ENCODE measurements at regions not wholly inside any gene's neighbourhood (a gene's known extent, or its start where the extent isn't known, plus 50 kb on each side); places are given as distances from the start of the nearest gene placed in this dataset.
"Not testable (repeated sequence)": the region's sequence is repeated elsewhere in the genome, so short reads cannot be mapped to it uniquely, and the experiment has no call there.

GRCh38 chr21:26232491-26232890 lies 61.9 kb upstream of the APP start:
- H3K27ac Mint-ChIP-seq; H3K4me3 Mint-ChIP-seq; DNase-seq; H3K9me3 Mint-ChIP-seq; H3K4me1 Mint-ChIP-seq; H3K36me3 Mint-ChIP-seq; ATAC-seq (ENCODE audit: low read depth in 2 of 2): not testable (repeated sequence)
- peaks cover 3 to 15% (median 12%) of the 10 kb centered on the region in 3 donors for H3K27me3 Mint-ChIP-seq

GRCh38 chr21:26227130-26227529 lies 56.6 kb upstream of the APP start:
- ATAC-seq (ENCODE audit: low read depth in 2 of 2), result no peak
- Mint-ChIP-seq H3K9me3 (no peaks in the 10 kb centered on the region), H3K4me1 (no peaks in the 10 kb centered on the region), H3K27me3 (peaks cover 2 to 6% (median 5%) of the 10 kb centered on the region in 3 donors), H3K27ac (no peak overlapping the region), H3K36me3 (no peaks in the 10 kb centered on the region), H3K4me3 (no peak overlapping the region)
- DNase-seq, result no peak

- H3K9me3 Mint-ChIP-seq, result no peaks in the 10 kb centered on the region
- no peak overlapping the region for H3K4me3 Mint-ChIP-seq
- no peaks in the 10 kb centered on the region for H3K36me3 Mint-ChIP-seq
- no peaks in the 10 kb centered on the region for H3K4me1 Mint-ChIP-seq
- H3K27ac Mint-ChIP-seq, result no peak overlapping the region
- peaks cover 0 to 2% (median 1%) of the 10 kb centered on the region in 3 donors for H3K27me3 Mint-ChIP-seq
- ATAC-seq (ENCODE audit: low read depth in 2 of 2) (no peak), DNase-seq (no peak)
Observed at GRCh38 chr21:26226724-26227123, 56.2 kb upstream of the APP start.

- H3K36me3 Mint-ChIP-seq, result no peaks in the 10 kb centered on the region
Observed at GRCh38 chr21:26225046-26225445, 54.5 kb upstream of the APP start.

GRCh38 chr21:26224366-26224765 lies 53.8 kb upstream of the APP start:
- Mint-ChIP-seq H3K36me3 (peaks cover 0 to 1% of the 10 kb centered on the region in 2 donors), H3K4me3 (no peak overlapping the region), H3K27me3 (peaks cover 0 to 5% (median 0%) of the 10 kb centered on the region in 3 donors), H3K9me3 (peaks cover 0 to 9% (median 0%) of the 10 kb centered on the region in 7 donors), H3K27ac (no peak overlapping the region), H3K4me1 (no peaks in the 10 kb centered on the region)
- no peak for DNase-seq
- no peak for ATAC-seq (ENCODE audit: low read depth in 2 of 2)

More at GRCh38 chr21:26225046-26225445, 54.5 kb upstream of the APP start:
- Mint-ChIP-seq H3K4me1 (no peaks in the 10 kb centered on the region), H3K4me3 (no peak overlapping the region), H3K27ac (no peak overlapping the region), H3K27me3 (peaks cover 0 to 5% (median 0%) of the 10 kb centered on the region in 3 donors), H3K9me3 (peaks cover 0 to 2% (median 0%) of the 10 kb centered on the region in 7 donors)
- DNase-seq (no peak), ATAC-seq (ENCODE audit: low read depth in 2 of 2) (no peak)

Data from naive B cell (primary cell).